CD1c-positive myeloid dendritic cell (primary cell): ENCODE measurements at regions not wholly inside any gene's neighbourhood (a gene's known extent, or its start where the extent isn't known, plus 50 kb on each side); places are given as distances from the start of the nearest gene placed in this dataset.
"Not testable (repeated sequence)": the region's sequence is repeated elsewhere in the genome, so short reads cannot be mapped to it uniquely, and the experiment has no call there.

Experiments
- DNase-seq: peaks from one replicate; pipeline ENCODE4 v3.0.0-alpha.2; 2016; ENCODE audit errors: extremely low spot score

- no peak for DNase-seq
Measured at GRCh38 chr1:60670302-60670701, 412.1 kb upstream of the NFIA start.

GRCh38 chr1:60668585-60668984 is 413.8 kb upstream of the NFIA start:
- no peak for DNase-seq

DNA sequence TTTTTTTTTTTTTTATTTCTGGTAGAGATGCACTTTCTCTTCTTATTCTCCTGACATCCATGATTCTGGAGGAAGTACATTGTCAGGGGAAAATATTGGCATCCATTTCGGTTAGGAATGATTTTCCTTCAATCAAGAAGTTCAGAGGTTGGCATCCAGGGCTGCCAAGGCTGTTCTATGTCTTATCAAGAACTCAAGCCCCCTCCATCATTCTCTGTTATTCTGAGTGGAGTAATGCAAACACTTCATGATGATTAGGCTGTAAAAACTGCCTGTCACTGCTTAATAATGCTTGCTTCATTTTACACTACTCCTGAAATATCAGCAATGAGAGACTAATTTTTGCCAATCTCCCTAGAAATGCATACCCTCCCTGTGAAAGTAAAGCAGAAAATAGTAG is 417.1 kb upstream of the NFIA start:
- DNase-seq, result no peak

DNA sequence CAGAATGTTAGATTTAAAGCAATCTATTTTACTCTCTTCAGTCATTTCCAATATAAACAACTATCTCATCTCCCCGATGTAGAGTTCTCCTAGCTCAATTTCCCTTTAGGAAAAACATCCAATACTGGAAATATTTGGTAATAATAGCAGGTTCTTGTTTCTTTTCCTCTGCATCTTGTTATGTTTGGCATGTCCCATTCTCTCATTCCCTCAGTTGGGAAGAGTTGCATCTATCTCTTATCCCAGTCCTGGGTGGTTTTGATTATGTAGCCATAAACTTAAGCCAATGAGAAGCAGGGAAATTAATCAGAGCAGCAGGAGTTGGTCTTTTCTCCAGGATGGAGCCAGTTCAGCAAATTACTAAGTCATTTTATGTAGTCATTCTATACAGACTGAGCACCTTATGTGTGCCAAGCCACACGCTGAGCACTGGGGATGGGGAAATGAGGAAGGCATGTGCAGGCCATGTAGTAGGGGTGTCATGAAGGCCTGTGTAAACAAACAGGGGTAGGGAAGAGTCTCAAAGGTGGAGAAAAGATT is 418.2 kb upstream of the NFIA start:
- no peak for DNase-seq

- DNase-seq, result no peak
Measured at GRCh38 chr1:60662486-60663044, 419.8 kb upstream of the NFIA start.

DNA sequence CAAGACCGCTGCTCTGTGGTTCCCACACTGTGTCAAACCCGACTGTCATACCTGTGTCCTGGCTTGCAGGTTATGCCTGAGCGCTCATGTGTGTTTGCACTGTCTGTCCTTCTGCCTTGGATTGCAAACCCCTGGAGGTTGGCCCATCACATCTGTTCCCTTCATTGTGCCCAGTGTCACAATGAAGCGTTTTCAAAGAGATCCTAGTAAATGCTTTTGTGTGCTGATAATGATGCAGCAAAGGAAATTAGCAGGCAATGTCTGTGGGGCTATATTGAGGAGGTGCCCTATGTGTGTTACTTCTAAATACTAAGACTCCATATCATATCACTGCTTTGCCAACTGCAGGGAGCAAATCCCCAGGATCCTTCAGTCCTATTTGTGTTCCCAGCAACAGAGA is 424.4 kb upstream of the NFIA start:
- DNase-seq, result no peak

DNA sequence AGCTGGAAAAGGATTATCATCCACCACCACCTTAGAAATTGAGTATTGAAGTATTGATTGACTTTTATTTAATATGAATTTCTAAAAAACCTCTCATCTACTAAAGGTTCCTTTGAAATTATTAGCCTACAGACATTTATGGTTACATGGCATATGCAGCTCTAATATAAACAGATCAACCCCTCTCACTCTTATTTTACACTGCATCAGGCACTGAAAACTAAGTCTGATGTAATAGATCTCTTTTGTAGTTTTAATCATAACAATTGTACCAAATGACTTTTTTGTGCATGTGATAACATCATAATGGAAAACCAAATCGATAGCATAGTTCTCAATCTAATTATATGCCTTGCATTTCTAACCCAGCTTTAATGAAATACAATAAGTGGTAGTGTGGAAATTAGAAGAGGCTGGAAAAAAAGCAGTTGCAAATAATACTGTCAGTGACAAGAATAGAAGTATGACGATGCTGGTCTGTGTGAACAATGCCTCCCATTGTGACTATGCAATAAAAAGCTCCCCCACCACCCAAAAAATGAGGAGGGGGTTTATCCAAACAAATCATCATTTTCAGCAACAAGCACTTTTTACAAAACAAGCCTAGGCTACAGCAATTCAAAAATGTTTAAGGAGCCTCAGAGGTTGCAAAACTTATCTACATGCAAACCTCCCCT is 426.5 kb upstream of the NFIA start:
- DNase-seq, result no peak

- DNase-seq, result not testable (repeated sequence)
Measured at GRCh38 chr1:60640033-60640551, 442.3 kb upstream of the NFIA start.

DNA sequence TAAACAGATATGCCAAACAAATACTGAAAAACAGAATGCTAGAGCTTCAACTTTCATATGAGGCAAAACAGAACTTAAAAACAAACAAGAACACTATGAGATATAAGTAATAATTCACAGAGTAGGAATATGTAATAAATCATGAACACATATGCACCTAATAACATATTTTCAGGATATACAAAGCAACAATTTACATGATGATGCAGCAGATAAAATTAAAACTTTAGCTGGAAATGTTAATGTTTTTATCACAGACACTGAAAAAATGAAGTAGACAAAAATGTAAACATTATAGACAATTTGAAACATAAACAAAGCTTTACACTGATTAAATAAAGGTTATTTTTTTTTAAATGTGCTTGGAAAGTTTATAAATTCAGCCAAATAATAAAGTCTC is 443.1 kb upstream of the NFIA start:
- no peak for DNase-seq

DNA sequence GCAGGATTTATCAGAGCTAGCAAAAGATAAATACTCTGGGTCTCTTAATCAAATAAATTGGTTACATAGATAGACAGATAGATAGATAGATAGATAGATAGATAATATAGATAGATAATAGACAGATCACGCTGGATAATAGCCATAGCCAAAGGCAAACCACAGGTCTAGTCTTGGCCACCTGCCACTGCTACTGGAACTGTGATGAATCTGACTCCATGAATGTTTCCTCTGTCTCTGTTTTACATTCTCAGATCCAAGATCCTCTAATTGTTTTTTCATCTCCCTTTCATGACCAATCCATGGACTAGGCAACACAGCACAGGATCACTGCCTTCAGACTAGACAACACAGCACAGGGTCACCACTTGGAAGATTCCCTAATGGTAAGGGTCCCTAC is 444.7 kb upstream of the NFIA start:
- no peak for DNase-seq

DNA sequence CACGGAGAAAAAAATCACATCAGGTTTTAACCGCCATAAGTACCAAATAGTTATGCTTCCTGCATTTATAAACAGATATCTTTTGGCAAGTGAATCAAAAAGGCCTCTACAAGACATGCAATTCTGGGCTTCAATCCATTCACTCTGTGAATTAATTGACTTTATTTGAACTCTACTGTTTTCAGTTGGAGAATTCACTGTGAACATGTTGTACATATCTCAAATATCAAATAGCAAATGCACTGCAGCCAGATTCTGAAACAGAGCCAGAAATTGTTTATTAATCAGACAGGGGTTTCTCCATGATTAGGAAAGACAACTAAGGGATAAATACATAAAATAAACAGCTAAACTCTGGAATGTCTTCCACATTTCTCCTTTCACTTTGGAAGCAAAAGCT is 445.4 kb upstream of the NFIA start:
- no peak for DNase-seq

DNA sequence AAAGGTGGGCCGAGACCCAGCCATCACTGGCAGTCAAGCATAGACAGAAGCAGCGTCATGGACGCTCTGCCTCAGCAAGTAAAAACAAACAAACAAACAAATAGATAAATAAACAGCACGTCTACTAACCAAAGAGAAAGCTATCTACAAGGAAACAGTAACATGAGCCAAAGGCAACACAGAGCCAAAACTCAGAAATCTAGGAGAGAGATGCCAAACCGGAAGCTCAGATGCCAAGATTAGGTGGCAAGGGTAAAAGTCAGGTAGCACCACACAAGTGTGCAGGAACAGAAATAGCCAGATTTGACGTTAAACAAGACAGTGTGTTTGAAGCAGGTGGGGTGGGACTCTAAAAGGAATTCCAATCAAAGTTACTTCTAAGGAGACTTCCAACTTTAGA is 448.3 kb upstream of the NFIA start:
- no peak for DNase-seq

GRCh38 chr1:60622486-60622885 is 459.9 kb upstream of the NFIA start:
- no peak for DNase-seq

DNA sequence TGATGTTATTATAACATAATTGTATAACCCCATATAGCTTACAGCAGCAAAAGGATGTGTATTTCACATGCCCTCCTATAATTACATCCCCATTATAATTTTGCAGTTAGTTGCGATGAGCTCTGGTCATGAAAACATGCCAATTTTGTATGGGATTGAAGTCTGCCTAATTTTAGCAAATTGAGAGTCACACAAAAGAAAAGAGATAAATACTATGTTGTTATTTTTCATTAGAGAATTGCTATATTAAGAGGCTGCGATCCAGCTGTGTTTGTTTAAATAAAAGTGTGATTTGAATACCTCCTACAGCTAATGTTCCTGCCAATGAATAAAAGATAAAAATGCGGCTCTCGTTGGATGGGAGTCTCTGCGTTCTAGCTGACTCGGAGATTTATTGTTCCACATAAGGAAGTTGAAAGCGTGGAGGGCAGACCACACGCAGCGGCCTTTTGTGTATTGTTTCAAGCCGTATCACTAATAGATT is 461.0 kb upstream of the NFIA start:
- DNase-seq, result no peak

DNA sequence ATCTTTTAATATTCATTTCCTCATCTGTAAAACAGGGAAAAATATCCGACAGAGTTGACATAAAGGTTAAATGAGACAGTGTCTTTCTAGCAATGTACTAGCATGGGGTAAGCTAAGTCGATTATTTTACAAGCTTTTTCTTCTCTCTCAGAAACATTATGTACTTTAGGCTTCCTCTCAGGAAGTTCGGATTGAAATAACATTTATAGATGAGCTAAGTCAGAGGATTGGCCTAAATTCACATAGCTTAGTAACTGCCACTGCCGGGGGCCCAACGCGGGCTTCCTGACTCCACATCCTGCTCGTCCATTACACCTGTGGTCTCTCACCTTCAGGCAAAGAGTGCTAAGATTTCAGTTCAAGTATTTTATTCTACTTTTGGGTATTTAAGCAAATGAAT is 462.3 kb upstream of the NFIA start:
- no peak for DNase-seq

- DNase-seq, result no peak
Measured at GRCh38 chr1:60619581-60619980, 462.8 kb upstream of the NFIA start.

GRCh38 chr1:60615666-60616065 is 466.7 kb upstream of the NFIA start:
- DNase-seq, result no peak

DNA sequence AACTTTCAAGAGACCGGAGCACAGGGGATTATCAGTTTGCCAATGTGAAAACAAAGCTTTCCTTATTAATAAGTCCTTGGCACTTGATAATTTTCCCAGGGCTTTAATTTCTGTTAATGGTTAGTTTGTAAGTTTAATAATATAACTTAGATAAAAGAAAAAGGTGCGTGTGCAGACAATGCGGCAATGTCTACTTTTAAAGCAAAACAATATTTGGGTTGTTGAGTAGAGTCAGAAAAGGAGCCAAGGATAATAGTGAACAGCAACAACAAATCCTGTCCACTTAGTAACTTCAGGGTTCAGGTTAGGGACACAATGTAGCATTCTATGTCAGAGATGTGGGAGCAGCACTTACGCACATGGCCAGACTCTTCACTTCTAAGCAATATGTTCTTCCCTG is 469.6 kb upstream of the NFIA start:
- DNase-seq, result no peak

DNA sequence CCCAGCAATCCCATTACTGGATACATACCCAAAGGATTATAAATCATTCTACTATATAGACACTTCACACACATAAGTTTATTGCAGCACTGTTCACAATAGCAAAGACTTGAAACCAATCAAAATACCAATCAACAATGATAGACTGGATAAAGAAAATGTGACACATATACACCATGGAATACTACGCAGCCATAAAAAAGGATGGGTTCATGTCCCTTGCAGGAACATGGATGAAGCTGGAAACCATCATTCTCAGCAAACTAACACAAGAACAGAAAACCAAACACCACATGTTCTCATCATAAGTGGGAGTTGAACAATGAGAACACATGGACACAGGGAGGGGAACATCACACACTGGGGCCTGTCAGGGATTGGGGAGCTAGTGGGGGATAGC is 475.4 kb upstream of the NFIA start:
- DNase-seq, result not testable (repeated sequence)

GRCh38 chr1:60600532-60600931 is 481.8 kb upstream of the NFIA start:
- no peak for DNase-seq

DNA sequence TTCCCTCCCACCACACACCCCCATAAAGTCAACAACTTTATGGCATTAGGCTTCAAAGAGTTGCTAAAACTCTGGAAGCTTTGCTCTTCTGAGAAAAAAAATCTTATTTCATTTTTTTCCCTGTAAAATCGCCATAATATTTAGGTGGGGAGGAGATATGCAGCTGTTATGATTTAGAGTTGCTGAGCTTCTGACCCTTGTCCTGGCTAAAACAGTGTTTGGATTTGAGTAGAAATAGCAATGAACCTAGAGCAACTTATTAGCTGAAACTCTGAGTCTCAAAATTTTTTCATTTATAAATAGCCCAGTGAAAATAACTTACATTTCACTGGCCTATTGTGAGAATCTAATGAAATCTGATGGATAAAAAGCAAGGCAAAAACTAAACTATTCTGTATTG is 482.8 kb upstream of the NFIA start:
- DNase-seq, result no peak

- DNase-seq, result no peak
Measured at GRCh38 chr1:60598041-60598910, 484.1 kb upstream of the NFIA start.
